Transverse colon (tissue), 4 donors: ENCODE measurements at regions not wholly inside any gene's neighbourhood (a gene's known extent, or its start where the extent isn't known, plus 50 kb on each side); places are given as distances from the start of the nearest gene placed in this dataset.
A peak's percentile ranks its signal among the peaks of the same experiment; 100 is the strongest.

ENCODE experiments used
- DNase-seq: peaks from one replicate; pipeline ENCODE4 v3.0.0-alpha.2; 2019
- H3K27ac ChIP-seq, 4 donors: fragments of 200-600 bp; sonication (generic); 2 replicates each; pipeline ENCODE4 v1.5.1; 2016 to 2018; ENCODE audit warnings: inconsistent platforms in 4 of 4
- H3K27me3 ChIP-seq: fragments of 200-600 bp; sonication (generic); 2 replicates; pipeline ENCODE4 v1.5.1; 2017; ENCODE audit warnings: inconsistent platforms
- H3K36me3 ChIP-seq, 4 donors: fragments of 200-600 bp; sonication (generic); 2 replicates each; pipeline ENCODE4 v1.5.1; 2017 to 2019; ENCODE audit warnings: inconsistent platforms in 4 of 4
- H3K4me1 ChIP-seq, 4 donors: fragments of 200-600 bp; sonication (generic); 2 replicates each; pipeline ENCODE4 v1.5.1; 2017 to 2020; ENCODE audit warnings: inconsistent platforms in 4 of 4
- H3K4me3 ChIP-seq, 4 donors: fragments of 200-600 bp; sonication (generic); 1 replicate in 1 of 4; 2 replicates in 3 of 4; pipeline versions ENCODE4 v1.5.1 to v1.6.1; 2017 to 2019; ENCODE audit warnings: inconsistent platforms in 4 of 4
- H3K9me3 ChIP-seq, 2 donors: fragments of 200-600 bp; sonication (generic); 2 replicates each; pipeline ENCODE4 v1.5.1; 2017 to 2019; ENCODE audit warnings: inconsistent platforms in 2 of 2
- CTCF ChIP-seq, 5 experiments: fragments of 200-600 bp in 3 of 5; fragments of 450-650 bp in 2 of 5; sonication (generic) in 3 of 5; IDR thresholded peaks; 1 replicate in 2 of 5; 2 replicates in 3 of 5; pipeline ENCODE4 v1.5.1; 2016 to 2017; ENCODE audit warnings: antibody characterized with exemption in 5 of 5, inconsistent platforms in 3 of 5, mild to moderate bottlenecking in 2 of 5, moderate library complexity in 1 of 5
- EP300 ChIP-seq: sonication (generic); formaldehyde crosslinking; IDR thresholded peaks from one replicate; pipeline ENCODE4 v1.6.1; 2017; ENCODE audit warnings: antibody characterized with exemption, low read depth
- POLR2A ChIP-seq: fragments of 450-650 bp; IDR thresholded peaks from one replicate; pipeline ENCODE4 v1.6.1; 2016; ENCODE audit warnings: antibody characterized with exemption, mild to moderate bottlenecking, moderate library complexity
- POLR2AphosphoS5 ChIP-seq, 3 donors: sonication (generic); formaldehyde crosslinking; IDR thresholded peaks; one replicate each; pipeline ENCODE4 v1.6.1; 2016; ENCODE audit warnings: antibody characterized with exemption in 3 of 3
- WGBS, 2 donors: methylation state at CpG; one replicate each; pipeline ENCODE4 v1.1.5; 2018; ENCODE audit warnings: low coverage in 1 of 2; 5-methylcytosine and 5-hydroxymethylcytosine counted together
- in situ Hi-C, 4 donors: fragments of 200-750 bp; cut with MboI; loops; one replicate each; pipeline versions ENCODE4 v1.15.0 to v1.15.1; 2017; ENCODE audit warnings: low sequenced_read_pairs in 3 of 4, low pct_ligation_motif_present in 1 of 4, low pct_unique_long_range_greater_than_20kb in 1 of 4
- intact Hi-C: fragments of 100-400 bp; cut with DNase I; formaldehyde crosslinking; loops from one replicate; pipeline ENCODE4 v1.15.1; 2023; ENCODE audit warnings: low total_unique reads

- in situ Hi-C loops, result no loop called here
- no peak overlapping the region for H3K4me3 ChIP-seq
- H3K27ac ChIP-seq, result peak overlapping the region in 2 of 4 donors; percentile 5 to 28
- WGBS, 2 donors, result 55 to 57% methylated on average over 5 to 9 of the region's 9 CpGs
- no peak for DNase-seq
- no peaks in the 10 kb centered on the region for H3K36me3 ChIP-seq
- H3K9me3 ChIP-seq, result peaks cover 3 to 4% of the 10 kb centered on the region in 2 donors
- intact Hi-C loops, result no loop called here
- peaks cover 0 to 4% (median 0%) of the 10 kb centered on the region in 4 donors for H3K4me1 ChIP-seq
- TF ChIP-seq POLR2AphosphoS5 (IDR thresholded peaks at IDR 0.05) (peak in 1 of 3 donors; percentile 14), POLR2A (no peak)
- H3K27me3 ChIP-seq, result no peaks in the 10 kb centered on the region
Measured at GRCh38 chr18:11268741-11269233, 119.4 kb upstream of the PIEZO2 start.

- peaks cover 0 to 4% (median 0%) of the 10 kb centered on the region in 4 donors for H3K4me1 ChIP-seq
- in situ Hi-C loops (no loop called here), intact Hi-C loops (no loop called here)
- H3K27ac ChIP-seq, result peak overlapping the region in 1 of 4 donors; percentile 5
- H3K4me3 ChIP-seq, result no peak overlapping the region
- H3K27me3 ChIP-seq, result no peaks in the 10 kb centered on the region
- 41 to 45% methylated on average over 2 of the region's 2 CpGs for WGBS, 2 donors
- no peak for DNase-seq
- H3K36me3 ChIP-seq, result no peaks in the 10 kb centered on the region
- TF ChIP-seq CTCF (IDR thresholded peaks at IDR 0.05), result no peak
- no peak for TF ChIP-seq POLR2A
- TF ChIP-seq EP300, result no peak
- no peak for TF ChIP-seq POLR2AphosphoS5 (IDR thresholded peaks at IDR 0.05)
- H3K9me3 ChIP-seq, result peaks cover 3 to 7% of the 10 kb centered on the region in 2 donors
Measured at GRCh38 chr18:11268153-11268552, 118.8 kb upstream of the PIEZO2 start.

- in situ Hi-C loops, result no loop called here
- Histone ChIP-seq H3K27me3 (no peaks in the 10 kb centered on the region), H3K27ac (no peak overlapping the region), H3K4me1 (peaks cover 0 to 4% (median 0%) of the 10 kb centered on the region in 4 donors), H3K9me3 (peaks cover 3 to 7% of the 10 kb centered on the region in 2 donors), H3K36me3 (no peaks in the 10 kb centered on the region), H3K4me3 (no peak overlapping the region)
- WGBS, 2 donors, result 82 to 89% methylated on average over 5 to 10 of the region's 10 CpGs
- no peak for DNase-seq
- no peak for TF ChIP-seq POLR2AphosphoS5 (IDR thresholded peaks at IDR 0.05)
- TF ChIP-seq CTCF (IDR thresholded peaks at IDR 0.05), result no peak
- no peak for TF ChIP-seq POLR2A
- TF ChIP-seq EP300, result no peak
- intact Hi-C loops, result no loop called here
Measured at GRCh38 chr18:11266781-11267480, 117.6 kb upstream of the PIEZO2 start.

- H3K36me3 ChIP-seq, result no peaks in the 10 kb centered on the region
- no peak overlapping the region for H3K27ac ChIP-seq
- no peak for TF ChIP-seq POLR2AphosphoS5 (IDR thresholded peaks at IDR 0.05)
- no peak for TF ChIP-seq EP300
- no peak for TF ChIP-seq CTCF (IDR thresholded peaks at IDR 0.05)
- TF ChIP-seq POLR2A, result no peak
- H3K27me3 ChIP-seq, result no peaks in the 10 kb centered on the region
- H3K4me1 ChIP-seq, result no peaks in the 10 kb centered on the region
- intact Hi-C loops (no loop called here), in situ Hi-C loops (no loop called here)
- WGBS, 2 donors, result 61 to 65% methylated on average over 2 of the region's 2 CpGs
- no peak for DNase-seq
- H3K9me3 ChIP-seq, result peaks cover 4 to 7% of the 10 kb centered on the region in 2 donors
- H3K4me3 ChIP-seq, result no peak overlapping the region
Measured at GRCh38 chr18:11261486-11261885, 112.1 kb upstream of the PIEZO2 start.
